Liver (tissue), 8 donors: ENCODE measurements at regions not wholly inside any gene's neighbourhood (a gene's known extent, or its start where the extent isn't known, plus 50 kb on each side); places are given as distances from the start of the nearest gene placed in this dataset.

Source experiments
- DNase-seq: peaks from one replicate; pipeline ENCODE4 v3.0.0-alpha.2; 2017; ENCODE audit warnings: low spot score
- H3K27ac ChIP-seq, 2 donors: one replicate each; pipeline ENCODE4 v1.7.0; 2013; ENCODE audit warnings: inconsistent platforms in 2 of 2, low read length in 2 of 2, control low read depth in 1 of 2, low read depth in 1 of 2, mild to moderate bottlenecking in 1 of 2
- H3K27me3 ChIP-seq, 4 donors: one replicate each; pipeline versions ENCODE4 v1.6.1 to v1.7.0; 2013; ENCODE audit warnings: low read length in 3 of 4, inconsistent platforms in 1 of 4, mild to moderate bottlenecking in 1 of 4, moderate library complexity in 1 of 4; ENCODE audit not compliant: control insufficient read depth in 4 of 4, insufficient read depth in 4 of 4
- H3K36me3 ChIP-seq, 4 donors: one replicate each; pipeline versions ENCODE4 v1.6.1 to v1.7.0; 2013; ENCODE audit warnings: low read length in 3 of 4, mild to moderate bottlenecking in 3 of 4, low read depth in 1 of 4, moderate library complexity in 1 of 4; ENCODE audit not compliant: control insufficient read depth in 4 of 4, insufficient read depth in 3 of 4
- H3K4me1 ChIP-seq, 4 donors: one replicate each; pipeline versions ENCODE4 v1.6.1 to v1.7.0; 2013; ENCODE audit warnings: low read length in 3 of 4, mild to moderate bottlenecking in 3 of 4, moderate library complexity in 1 of 4; ENCODE audit not compliant: control insufficient read depth in 4 of 4, insufficient read depth in 4 of 4
- H3K4me3 ChIP-seq, 3 donors: one replicate each; pipeline versions ENCODE4 v1.6.1 to v1.7.0; 2013; ENCODE audit warnings: low read length in 3 of 3, control low read depth in 1 of 3, low read depth in 1 of 3, mild to moderate bottlenecking in 1 of 3
- H3K9ac ChIP-seq, 2 donors: one replicate each; pipeline ENCODE4 v1.7.0; 2013; ENCODE audit warnings: low read length in 2 of 2, mild to moderate bottlenecking in 2 of 2, moderate library complexity in 2 of 2, control low read depth in 1 of 2, low read depth in 1 of 2
- H3K9me3 ChIP-seq, 4 donors: one replicate each; pipeline versions ENCODE4 v1.6.1 to v1.7.0; 2013; ENCODE audit warnings: low read length in 3 of 4; ENCODE audit not compliant: control insufficient read depth in 4 of 4
- ATF3 ChIP-seq: IDR thresholded peaks from 2 replicates; pipeline ENCODE4 v1.6.1; 2016; ENCODE audit warnings: antibody characterized with exemption
- EGR1 ChIP-seq, 2 donors: IDR thresholded peaks; 2 replicates each; pipeline ENCODE4 v1.6.1; 2016 to 2018; ENCODE audit warnings: antibody characterized with exemption in 2 of 2, low read depth in 2 of 2
- FOXA1 ChIP-seq: IDR thresholded peaks from 2 replicates; pipeline ENCODE4 v1.6.1; 2016; ENCODE audit warnings: antibody characterized with exemption
- FOXA2 ChIP-seq: IDR thresholded peaks from 2 replicates; pipeline ENCODE4 v1.6.1; 2016; ENCODE audit warnings: antibody characterized with exemption
- GABPA ChIP-seq, 2 donors: IDR thresholded peaks in 1 of 2; conservative IDR thresholded peaks in 1 of 2; 2 replicates each; pipeline ENCODE4 v1.6.1; 2016; ENCODE audit warnings: antibody characterized with exemption in 2 of 2, mild to moderate bottlenecking in 1 of 2, moderate library complexity in 1 of 2
- HNF4G ChIP-seq: IDR thresholded peaks from 2 replicates; pipeline ENCODE4 v1.6.1; 2016; ENCODE audit warnings: antibody characterized with exemption
- JUND ChIP-seq, 2 donors: IDR thresholded peaks; 2 replicates each; pipeline ENCODE4 v1.6.1; 2016; ENCODE audit warnings: antibody characterized with exemption in 2 of 2
- NR2F2 ChIP-seq: IDR thresholded peaks from 2 replicates; pipeline ENCODE4 v1.6.1; 2016; ENCODE audit warnings: antibody characterized with exemption
- RAD21 ChIP-seq, 2 donors: IDR thresholded peaks; 2 replicates each; pipeline ENCODE4 v1.6.1; 2016; ENCODE audit warnings: antibody characterized with exemption in 2 of 2, mild to moderate bottlenecking in 2 of 2
- RXRA ChIP-seq, 2 donors: IDR thresholded peaks; 2 replicates each; pipeline ENCODE4 v1.6.1; 2017 to 2018; ENCODE audit warnings: antibody characterized with exemption in 2 of 2, mild to moderate bottlenecking in 1 of 2
- SP1 ChIP-seq: IDR thresholded peaks from 2 replicates; pipeline ENCODE4 v1.6.1; 2018; ENCODE audit warnings: antibody characterized with exemption, mild to moderate bottlenecking
- TAF1 ChIP-seq: conservative IDR thresholded peaks from 2 replicates; pipeline ENCODE4 v1.6.1; 2016; ENCODE audit warnings: antibody characterized with exemption, mild to moderate bottlenecking
- YY1 ChIP-seq: IDR thresholded peaks from 2 replicates; pipeline ENCODE4 v1.6.1; 2016; ENCODE audit warnings: antibody characterized with exemption, mild to moderate bottlenecking
- ZBTB33 ChIP-seq: IDR thresholded peaks from 2 replicates; pipeline ENCODE4 v1.6.1; 2016; ENCODE audit warnings: antibody characterized with exemption
- WGBS: extraction: QIAGEN DNeasy Blood & Tissue Kit; methylation state at CpG from one replicate; pipeline ENCODE4 v1.1.7; 2013; 5-methylcytosine and 5-hydroxymethylcytosine counted together
- TF ChIP-seq, protein P1 (sequence below): IDR thresholded peaks from 2 replicates; pipeline ENCODE4 v1.6.1; 2016; ENCODE audit warnings: antibody characterized with exemption, mild to moderate bottlenecking
- TF ChIP-seq, protein P2 (sequence below): fragments of 150-350 bp; IDR thresholded peaks from 2 replicates; pipeline ENCODE4 v1.5.1; 2017; ENCODE audit warnings: improper control_type of control experiment, low read depth, low read length; ENCODE audit not compliant: missing input control
- donor health status: healthy.
- donor health status: healthy.
- donor health status: healthy.
- donor health status: healthy.
- donor health status: healthy.

DNA sequence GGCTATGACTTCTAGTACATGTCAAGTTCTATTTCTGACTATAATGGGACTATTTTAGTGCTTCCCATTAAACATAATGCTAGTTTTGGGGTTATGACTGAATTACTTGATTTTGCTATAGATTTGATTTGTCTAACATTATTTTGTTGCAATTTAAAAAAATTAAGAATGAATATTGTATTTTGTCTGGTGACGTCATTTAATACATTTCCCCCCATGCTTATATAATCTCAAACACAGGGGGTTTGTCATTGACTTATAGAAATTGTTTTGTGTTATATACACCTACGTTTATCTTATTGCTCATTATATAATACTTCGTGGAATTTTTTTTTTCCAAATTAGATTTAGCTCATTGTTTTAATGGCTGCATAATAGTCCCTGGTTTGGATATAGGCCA, 270.3 kb upstream of the VLDLR start:
- Histone ChIP-seq H3K36me3 (no peaks in the 10 kb centered on the region), H3K27me3 (no peaks in the 10 kb centered on the region), H3K9me3 (no peaks in the 10 kb centered on the region), H3K27ac (no peak overlapping the region), H3K9ac (no peak overlapping the region), H3K4me3 (no peak overlapping the region), H3K4me1 (no peaks in the 10 kb centered on the region)
- TF ChIP-seq RXRA (IDR thresholded peaks at IDR 0.05) (no peak), HNF4G (no peak), YY1 (no peak), EGR1 (IDR thresholded peaks at IDR 0.05; ENCODE audit: low read depth in 2 of 2) (no peak), FOXA1 (no peak), RAD21 (IDR thresholded peaks at IDR 0.05) (no peak), JUND (IDR thresholded peaks at IDR 0.05) (no peak), GABPA (IDR thresholded peaks at IDR 0.05 in 1 of 2, conservative IDR thresholded peaks at IDR 0.05 in 1 of 2) (no peak), ZBTB33 (no peak), FOXA2 (no peak), TAF1 (no peak), NR2F2 (no peak)
- TF ChIP-seq, protein P1, sequence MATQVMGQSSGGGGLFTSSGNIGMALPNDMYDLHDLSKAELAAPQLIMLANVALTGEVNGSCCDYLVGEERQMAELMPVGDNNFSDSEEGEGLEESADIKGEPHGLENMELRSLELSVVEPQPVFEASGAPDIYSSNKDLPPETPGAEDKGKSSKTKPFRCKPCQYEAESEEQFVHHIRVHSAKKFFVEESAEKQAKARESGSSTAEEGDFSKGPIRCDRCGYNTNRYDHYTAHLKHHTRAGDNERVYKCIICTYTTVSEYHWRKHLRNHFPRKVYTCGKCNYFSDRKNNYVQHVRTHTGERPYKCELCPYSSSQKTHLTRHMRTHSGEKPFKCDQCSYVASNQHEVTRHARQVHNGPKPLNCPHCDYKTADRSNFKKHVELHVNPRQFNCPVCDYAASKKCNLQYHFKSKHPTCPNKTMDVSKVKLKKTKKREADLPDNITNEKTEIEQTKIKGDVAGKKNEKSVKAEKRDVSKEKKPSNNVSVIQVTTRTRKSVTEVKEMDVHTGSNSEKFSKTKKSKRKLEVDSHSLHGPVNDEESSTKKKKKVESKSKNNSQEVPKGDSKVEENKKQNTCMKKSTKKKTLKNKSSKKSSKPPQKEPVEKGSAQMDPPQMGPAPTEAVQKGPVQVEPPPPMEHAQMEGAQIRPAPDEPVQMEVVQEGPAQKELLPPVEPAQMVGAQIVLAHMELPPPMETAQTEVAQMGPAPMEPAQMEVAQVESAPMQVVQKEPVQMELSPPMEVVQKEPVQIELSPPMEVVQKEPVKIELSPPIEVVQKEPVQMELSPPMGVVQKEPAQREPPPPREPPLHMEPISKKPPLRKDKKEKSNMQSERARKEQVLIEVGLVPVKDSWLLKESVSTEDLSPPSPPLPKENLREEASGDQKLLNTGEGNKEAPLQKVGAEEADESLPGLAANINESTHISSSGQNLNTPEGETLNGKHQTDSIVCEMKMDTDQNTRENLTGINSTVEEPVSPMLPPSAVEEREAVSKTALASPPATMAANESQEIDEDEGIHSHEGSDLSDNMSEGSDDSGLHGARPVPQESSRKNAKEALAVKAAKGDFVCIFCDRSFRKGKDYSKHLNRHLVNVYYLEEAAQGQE: no peak
- TF ChIP-seq, protein P2, sequence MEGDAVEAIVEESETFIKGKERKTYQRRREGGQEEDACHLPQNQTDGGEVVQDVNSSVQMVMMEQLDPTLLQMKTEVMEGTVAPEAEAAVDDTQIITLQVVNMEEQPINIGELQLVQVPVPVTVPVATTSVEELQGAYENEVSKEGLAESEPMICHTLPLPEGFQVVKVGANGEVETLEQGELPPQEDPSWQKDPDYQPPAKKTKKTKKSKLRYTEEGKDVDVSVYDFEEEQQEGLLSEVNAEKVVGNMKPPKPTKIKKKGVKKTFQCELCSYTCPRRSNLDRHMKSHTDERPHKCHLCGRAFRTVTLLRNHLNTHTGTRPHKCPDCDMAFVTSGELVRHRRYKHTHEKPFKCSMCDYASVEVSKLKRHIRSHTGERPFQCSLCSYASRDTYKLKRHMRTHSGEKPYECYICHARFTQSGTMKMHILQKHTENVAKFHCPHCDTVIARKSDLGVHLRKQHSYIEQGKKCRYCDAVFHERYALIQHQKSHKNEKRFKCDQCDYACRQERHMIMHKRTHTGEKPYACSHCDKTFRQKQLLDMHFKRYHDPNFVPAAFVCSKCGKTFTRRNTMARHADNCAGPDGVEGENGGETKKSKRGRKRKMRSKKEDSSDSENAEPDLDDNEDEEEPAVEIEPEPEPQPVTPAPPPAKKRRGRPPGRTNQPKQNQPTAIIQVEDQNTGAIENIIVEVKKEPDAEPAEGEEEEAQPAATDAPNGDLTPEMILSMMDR: no peak
- WGBS: 81% methylated on average over 3 of the region's 3 CpGs
- DNase-seq: no peak

- DNase-seq: no peak
- Histone ChIP-seq H3K4me1 (no peaks in the 10 kb centered on the region), H3K36me3 (no peaks in the 10 kb centered on the region), H3K9ac (no peak overlapping the region), H3K27me3 (no peaks in the 10 kb centered on the region), H3K9me3 (no peaks in the 10 kb centered on the region), H3K27ac (no peak overlapping the region), H3K4me3 (no peak overlapping the region)
- WGBS: 83% methylated on average over 4 of the region's 4 CpGs
- no peak for TF ChIP-seq HNF4G
- no peak for TF ChIP-seq FOXA1
- TF ChIP-seq SP1: no peak
- TF ChIP-seq TAF1: no peak
- no peak for TF ChIP-seq EGR1 (IDR thresholded peaks at IDR 0.05; ENCODE audit: low read depth in 2 of 2)
- TF ChIP-seq, protein P2: no peak
- TF ChIP-seq RAD21 (IDR thresholded peaks at IDR 0.05): no peak
- no peak for TF ChIP-seq GABPA (IDR thresholded peaks at IDR 0.05 in 1 of 2, conservative IDR thresholded peaks at IDR 0.05 in 1 of 2)
- TF ChIP-seq ZBTB33: no peak
- TF ChIP-seq FOXA2: no peak
- no peak for TF ChIP-seq ATF3
- no peak for TF ChIP-seq YY1
These were observed 267.4 kb upstream of the VLDLR start for GRCh38 chr9:2354216-2354615.
